Anterior cingulate cortex (tissue), 58 donors: ENCODE measurements at regions not wholly inside any gene's neighbourhood (a gene's known extent, or its start where the extent isn't known, plus 50 kb on each side); places are given as distances from the start of the nearest gene placed in this dataset.

Experiments
- DNase-seq, 58 donors: peaks; one replicate each; lab custom pipeline; 2025; lab: John Stamatoyannopoulos, UW

- no peak for DNase-seq
Observed at GRCh38 chr22:49369726-49370626, 457.7 kb downstream of the BRD1 start.

- DNase-seq = no peak
Observed at GRCh38 chr22:49368976-49369725, 458.5 kb downstream of the BRD1 start.

GRCh38 chr22:49368221-49368975, 459.3 kb downstream of the BRD1 start:
- no peak for DNase-seq

- DNase-seq = no peak
Observed at GRCh38 chr22:49367041-49367697, 460.5 kb downstream of the BRD1 start.

- no peak for DNase-seq
Observed at GRCh38 chr22:49366437-49366836, 461.2 kb downstream of the BRD1 start.

GRCh38 chr22:49365910-49366309, 461.8 kb downstream of the BRD1 start:
- no peak for DNase-seq

- no peak for DNase-seq
Observed at GRCh38 chr22:49365191-49365837, 462.4 kb downstream of the BRD1 start.

- DNase-seq = no peak
Observed at GRCh38 chr22:49364398-49364797, 463.3 kb downstream of the BRD1 start.

- no peak for DNase-seq
Observed at GRCh38 chr22:49363526-49364230, 464.0 kb downstream of the BRD1 start.

GRCh38 chr22:49362211-49362839, 465.3 kb downstream of the BRD1 start:
- DNase-seq = no peak

GRCh38 chr22:49361164-49361563, 466.5 kb downstream of the BRD1 start:
- no peak for DNase-seq

GRCh38 chr22:49360746-49361145, 466.9 kb downstream of the BRD1 start:
- no peak for DNase-seq

GRCh38 chr22:49359076-49359475, 468.6 kb downstream of the BRD1 start:
- no peak for DNase-seq

- no peak for DNase-seq
Observed at GRCh38 chr22:49357661-49358440, 469.8 kb downstream of the BRD1 start.

GRCh38 chr22:49356428-49356827, 471.2 kb downstream of the BRD1 start:
- no peak for DNase-seq

- DNase-seq = no peak
Observed at GRCh38 chr22:49355211-49355920, 472.3 kb downstream of the BRD1 start.

GRCh38 chr22:49354516-49355210, 473.0 kb downstream of the BRD1 start:
- DNase-seq = no peak
